ENCODE measurements at regions not wholly inside any gene's neighbourhood (a gene's known extent, or its start where the extent isn't known, plus 50 kb on each side); places are given as distances from the start of the nearest gene placed in this dataset.

DNA sequence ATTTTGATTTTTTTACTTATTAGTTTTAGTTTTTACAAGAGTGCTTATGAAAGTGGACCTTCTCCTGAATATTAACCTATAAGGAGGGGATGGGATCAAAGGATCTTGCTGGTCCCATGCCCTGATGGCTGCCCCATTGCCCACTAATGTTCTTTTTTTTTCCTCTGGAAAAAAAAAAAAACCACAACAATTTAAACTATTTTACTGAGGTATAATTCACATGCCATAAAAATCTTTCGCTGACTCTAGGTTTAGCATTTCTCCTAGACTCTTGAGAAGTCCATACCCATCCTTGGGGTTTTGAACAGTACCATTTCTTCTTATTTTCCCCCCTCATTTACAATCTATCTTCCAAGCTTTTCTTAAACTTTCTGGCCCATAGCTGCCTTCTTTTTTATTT is 481.8 kb downstream of the TFEC start:
- no peak for DNase-seq

DNA sequence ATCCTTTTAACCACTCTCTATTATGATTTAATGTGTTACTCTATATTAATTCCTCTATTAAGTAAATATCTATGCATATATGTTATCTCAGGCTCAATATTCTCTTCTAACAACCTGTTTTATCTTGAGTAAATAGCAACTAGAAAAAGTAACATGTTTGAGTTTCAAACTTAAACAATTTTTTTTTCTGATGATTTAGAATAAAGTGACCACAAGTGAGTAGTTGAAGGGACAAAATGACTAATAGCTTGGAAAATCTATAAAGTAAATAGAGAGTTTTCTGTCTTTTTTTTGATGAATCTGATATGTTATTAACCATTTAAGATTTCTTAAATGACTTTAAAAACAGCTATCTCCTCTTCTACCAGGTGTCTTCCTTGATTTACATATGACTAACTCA is 483.8 kb downstream of the TFEC start:
- no peak for DNase-seq

DNA sequence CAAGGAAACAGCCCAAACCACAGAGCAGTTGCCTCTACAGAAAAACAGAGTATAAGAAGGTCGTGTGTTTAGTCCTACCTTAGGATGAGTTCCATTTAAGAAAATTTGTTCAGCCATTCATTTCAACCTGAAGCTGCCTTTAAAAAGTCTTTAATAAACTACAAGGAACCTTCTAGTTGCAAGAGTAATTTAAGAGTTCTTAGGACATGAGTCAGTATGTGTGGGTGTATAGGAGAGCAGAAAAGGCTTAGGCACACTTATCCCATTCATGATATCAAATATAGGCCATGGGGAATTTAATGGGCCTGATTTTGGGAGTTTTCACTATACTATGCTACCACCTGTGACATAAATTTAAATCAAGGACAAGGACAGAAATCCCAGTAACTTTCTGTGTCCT is 496.8 kb downstream of the TFEC start:
- no peak for DNase-seq

DNA sequence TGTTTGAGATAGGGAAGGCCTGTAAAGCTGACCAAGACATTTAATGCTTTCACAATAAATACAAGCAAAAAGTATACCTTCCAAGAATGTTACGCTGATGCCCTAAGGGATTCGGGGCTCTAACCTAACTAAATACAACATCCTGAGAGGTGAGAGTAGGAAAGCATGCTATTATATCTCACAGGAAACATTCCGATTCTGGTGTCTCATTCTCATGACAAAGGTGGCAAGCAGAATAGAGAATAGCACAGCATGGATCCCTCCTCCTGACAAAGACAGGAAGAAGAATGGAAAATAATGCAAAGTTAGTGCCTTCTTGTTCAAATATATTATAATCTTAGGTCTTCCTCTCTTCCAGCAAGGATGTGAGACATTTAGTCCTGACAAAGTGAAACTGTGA is 504.3 kb downstream of the TFEC start:
- no peak for DNase-seq

DNA sequence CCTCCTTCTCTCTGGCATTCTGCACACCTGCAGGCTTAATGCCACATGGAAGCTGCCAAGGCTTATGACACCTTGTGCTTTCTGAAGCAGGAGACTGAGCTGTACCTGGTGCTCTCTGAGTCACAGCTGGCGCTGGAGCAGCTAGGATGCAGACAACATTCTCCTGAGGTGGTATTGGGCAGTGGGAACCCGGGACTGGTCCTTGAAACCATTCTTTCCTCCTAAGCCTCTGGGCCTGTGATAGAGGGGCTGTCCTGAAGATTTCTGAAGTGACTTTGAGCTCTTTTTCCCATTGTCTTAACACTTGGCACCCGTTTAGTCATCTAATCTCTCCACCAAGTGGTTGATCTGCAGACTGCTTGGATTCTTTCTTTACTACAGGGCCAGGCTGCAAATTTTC is 508.4 kb downstream of the TFEC start:
- no peak for DNase-seq

DNA sequence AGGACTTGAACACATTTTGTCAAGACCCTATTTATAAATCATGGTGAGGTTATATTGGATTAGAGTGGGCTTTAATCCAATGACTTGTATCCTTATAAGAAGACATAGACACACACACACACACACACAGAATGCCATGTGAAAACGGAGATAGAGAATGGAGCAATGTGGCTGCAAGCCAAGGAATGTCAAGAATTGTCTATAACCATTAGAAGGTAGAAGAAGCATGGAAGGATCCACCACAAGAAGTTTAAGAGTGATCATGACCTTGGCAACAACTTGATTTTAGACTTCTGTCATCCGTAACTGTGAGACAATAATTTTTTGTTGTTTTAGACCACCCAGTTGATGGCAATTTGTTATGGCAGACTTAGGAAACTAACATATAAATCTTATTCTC is 514.2 kb downstream of the TFEC start:
- no peak for DNase-seq

DNA sequence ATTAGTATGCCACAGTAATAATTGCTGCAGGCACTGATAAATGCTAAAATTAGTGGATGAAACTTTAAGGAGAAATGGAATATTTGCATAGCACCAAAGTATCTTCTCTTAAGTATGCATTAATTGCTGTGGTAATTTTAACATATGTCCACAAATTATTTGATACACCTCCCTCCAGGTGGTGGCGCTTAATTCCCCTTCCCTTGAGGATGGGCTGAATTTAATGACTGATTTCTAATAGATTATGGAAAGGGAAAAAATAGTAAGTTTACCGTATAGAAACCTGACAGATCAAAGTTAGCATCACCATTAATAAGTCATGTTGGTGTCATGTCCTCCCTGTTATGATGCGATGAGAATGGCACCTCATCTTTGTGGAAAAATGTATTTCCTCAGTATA is 519.2 kb downstream of the TFEC start:
- no peak for DNase-seq

DNA sequence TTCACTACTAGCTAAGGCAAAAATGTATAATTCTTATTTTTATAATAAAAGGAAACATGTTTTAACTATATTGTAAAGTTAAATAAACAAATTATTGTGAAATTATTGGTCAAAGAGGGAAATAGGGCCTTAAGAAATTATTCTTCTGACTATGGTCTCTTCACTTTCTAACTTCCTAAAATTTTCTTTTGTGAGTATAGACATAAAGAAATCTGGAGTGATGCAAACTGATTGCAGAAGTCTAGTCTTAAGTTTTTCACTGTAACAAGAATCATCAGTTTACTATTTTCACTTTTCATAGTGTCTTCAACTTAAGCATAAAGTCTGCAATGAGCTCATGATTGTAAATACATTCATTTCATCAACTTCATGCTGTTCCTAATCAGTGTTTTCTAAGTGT is 525.4 kb downstream of the TFEC start:
- DNase-seq, result no peak

DNA sequence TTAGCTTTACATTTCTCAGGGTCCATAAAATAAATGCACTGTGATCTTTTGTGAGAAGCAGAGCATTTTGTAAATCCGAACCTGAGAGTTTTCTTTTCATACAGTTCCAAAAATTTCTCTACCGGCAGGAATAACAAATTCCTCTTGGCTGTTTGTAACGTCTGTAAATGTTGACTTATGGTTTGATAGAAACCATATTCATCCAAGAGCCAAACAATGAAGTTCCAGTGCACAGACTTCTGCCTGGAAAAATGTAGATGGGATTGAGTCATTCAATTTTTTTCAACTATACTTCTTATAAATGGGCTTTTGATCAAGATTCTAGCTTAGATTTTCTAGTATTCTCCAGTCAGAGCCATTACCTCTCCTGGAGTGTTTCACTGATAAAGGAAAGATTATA is 530.6 kb downstream of the TFEC start:
- DNase-seq, result no peak

DNA sequence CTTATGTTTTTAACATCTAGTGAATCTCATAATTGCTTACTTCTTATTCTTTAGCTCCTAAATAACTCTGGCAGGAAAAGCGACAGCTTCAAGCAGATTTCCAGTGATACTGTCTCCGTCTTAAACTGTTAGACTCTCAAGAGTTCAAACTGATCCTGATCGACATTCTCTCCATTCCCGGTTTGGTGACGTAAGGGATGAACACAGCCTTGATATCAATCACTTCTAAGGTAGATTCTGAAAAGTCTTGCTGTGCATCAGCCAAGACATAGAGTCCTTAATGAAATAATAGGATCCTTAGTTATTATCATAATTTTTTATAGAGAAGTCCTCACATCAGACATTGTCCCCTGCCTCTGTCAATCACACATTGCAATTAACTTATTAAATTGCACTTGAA is 534.6 kb downstream of the TFEC start:
- no peak for DNase-seq

DNA sequence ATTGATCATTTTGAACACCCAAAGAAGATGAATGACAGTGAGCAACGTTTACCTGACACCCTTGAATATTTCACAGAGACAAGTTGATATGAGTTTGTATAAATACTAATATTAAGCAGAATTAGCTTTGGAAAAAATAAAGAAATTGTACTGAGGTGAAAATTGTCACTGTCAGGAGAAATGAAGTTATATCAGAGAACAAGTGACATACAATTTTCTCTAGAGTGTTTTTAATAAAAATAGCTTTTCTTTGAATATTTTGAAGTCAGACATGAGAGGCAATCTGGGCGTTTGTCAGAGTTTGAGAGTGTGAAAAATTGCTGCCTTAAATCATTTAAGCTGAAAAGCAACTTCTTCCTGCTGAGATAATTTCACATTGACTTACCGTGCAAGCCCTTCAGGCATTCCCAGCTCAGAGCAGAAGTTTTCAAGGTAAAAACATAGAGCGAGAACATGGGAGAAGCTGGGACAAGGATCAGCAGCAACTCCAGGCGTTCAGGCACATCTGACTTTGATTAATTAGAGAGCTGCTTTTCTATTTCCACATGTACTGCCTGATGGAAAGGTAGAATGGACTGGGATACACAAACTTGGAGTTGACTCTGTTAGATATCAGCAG is 535.9 kb downstream of the TFEC start:
- DNase-seq, result no peak

DNA sequence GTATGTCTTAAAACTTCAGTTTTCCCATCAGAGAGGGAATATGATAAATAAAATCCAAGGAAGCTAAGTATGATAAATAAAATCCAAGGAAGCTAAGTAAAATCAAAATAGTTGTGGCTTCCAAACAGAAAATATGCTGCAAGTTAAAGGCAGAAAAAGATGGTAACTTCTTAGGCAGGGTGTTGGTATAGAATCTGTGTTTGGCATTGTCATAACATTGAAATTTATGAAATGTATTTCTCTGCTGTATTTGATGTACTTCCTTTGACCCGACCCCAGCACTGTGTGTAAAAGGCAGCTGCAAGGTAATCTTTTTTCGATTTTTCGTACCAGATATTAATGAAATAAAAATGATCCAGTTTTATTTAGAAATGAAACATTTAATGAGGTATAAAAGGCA is 537.2 kb downstream of the TFEC start:
- DNase-seq, result no peak

DNA sequence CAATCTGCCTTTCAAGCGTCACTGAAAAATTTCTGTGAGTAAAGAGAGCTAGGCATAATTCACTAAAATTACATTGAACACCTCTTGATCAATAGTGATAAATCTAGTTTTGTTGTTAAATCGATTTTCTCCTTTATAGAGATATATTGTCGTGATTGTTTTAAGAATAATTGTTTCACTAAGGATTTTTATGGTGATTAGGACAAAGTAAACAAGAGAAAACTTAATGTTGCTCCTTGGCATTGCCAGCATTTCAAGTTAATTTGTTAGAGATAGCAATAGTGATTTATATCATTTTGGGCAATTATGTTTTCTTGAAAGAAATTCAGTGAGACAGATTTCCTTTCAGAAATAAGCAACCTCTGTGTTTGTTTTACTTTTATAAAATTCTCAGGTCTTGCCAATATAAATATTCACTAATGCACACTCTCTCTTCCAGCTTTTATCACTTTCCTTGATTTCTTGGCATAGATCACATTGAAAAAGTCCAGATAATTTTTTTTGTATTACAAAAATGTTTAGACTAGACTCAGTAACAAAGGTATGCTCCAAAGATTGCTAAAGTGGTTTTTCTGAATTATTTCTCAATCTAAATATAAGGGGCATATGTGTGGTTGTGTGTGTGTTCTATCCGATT is 538.7 kb downstream of the TFEC start:
- DNase-seq, result no peak

DNA sequence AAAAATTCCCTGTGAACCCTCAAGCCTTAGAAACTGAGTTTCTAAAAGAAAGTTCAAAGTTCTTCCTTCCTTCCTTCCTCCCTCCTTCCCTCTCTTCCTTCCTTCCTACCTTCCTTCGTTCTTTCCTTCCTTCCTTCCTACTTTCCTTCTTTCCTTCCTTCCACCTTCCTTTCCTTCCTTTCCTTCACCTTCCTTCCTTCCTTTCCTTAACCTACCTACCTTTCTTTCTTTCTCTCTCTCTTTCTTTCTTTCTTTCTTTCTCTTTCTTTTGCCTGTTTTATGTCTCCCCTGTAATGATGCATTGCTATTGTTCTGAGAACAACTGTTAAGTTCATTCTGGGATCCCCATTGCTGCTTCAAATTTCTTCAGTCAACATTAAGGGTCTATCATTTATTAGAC is 551.1 kb downstream of the TFEC start:
- DNase-seq, result no peak

DNA sequence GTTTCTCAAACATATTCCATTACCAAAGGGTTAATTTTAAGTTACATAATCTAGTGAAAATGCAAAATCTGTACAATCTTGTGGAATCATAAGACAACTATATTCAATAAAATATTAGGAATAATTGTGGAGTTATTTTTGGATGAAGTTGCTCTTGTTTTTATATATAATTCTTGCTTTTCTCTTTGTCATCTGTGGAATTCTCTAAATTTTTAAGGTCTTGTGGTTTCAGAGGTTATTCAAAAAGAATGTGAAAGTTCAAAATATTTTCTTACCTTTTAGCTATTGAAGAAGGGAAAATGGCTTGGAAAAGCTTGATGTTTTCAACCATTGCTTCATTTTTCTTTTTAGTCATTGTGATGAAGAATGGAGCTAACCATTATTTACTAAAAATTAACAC is 552.1 kb downstream of the TFEC start:
- DNase-seq, result no peak

DNA sequence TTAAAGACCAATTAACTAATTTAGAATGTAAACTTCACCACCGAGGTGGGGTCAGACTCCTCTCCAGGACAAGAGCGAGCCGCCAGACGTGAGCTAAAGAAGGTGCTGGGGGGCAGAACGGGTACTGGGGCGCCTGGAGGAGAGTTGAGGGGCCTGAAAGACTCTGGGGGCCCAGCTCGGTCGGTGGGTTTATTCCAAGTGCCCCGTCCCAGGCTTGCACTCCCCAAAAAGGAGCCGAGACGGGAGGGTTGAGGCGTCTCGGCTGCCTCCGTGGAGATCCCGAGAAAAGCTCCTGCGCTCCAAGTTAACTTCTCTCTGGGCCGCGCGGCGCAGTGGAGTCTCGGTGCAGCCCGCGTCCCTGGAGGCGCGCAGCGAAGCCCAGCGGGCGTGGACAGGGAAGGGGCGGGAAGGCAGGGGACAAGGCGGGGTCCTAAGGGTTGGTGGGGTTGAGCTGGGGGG is 553.3 kb downstream of the TFEC start:
- no peak for DNase-seq

DNA sequence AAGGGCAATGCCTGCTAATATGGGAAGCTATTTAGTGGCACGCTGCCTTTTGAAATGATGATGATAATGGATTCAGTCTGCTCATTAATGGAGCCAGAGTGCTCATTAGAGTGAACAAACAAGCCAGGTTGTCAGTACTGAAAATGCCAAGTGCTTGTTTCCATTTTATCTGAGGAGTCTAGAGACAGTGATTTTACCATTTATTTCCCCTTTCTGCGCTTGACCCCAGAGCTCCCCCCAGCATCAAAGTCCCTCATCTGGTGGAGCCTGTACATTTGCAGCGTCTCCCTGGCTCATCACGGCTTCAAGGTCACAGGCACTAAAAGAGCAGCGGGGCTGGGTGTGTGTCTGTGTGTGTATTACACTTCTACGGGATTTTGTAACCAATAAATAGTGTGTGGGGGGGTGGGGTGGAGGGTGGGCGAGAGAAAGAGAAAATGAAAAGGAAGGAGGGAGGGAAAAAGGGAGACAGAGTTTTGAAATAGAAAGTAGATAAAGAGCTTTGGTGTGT is 553.8 kb downstream of the TFEC start:
- no peak for DNase-seq

DNA sequence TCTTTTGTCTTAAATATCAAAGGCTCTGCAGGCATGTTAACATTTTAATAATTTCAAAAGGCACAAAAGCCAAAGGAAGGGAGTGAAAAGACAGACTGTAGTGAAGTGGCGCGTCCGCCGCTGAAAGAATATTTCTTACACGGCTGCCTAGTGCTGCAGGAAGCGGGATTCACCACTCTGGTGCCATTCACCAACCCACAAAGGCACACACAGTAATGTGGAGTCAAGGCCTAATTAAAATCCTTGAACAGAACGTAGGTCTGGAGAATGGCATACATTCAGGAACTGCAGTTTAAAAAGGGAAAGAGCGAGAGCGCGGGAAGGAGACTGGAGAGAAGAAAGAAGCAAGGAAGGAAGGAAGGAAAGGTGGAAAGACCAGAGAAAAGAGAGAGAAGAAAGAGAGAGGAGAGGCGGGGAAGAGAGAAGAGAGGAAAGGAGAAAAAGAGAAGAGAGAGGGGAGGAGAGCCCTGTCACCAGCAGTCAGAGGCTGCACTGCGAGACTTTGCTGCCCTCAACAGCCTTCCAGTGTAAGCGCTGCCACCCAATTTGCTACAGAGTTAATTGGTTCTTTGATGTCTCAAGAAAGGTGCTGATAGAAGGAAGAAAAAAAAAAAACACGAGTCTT is 554.0 kb downstream of the MDFIC start:
- peak; percentile 12 for DNase-seq

DNA sequence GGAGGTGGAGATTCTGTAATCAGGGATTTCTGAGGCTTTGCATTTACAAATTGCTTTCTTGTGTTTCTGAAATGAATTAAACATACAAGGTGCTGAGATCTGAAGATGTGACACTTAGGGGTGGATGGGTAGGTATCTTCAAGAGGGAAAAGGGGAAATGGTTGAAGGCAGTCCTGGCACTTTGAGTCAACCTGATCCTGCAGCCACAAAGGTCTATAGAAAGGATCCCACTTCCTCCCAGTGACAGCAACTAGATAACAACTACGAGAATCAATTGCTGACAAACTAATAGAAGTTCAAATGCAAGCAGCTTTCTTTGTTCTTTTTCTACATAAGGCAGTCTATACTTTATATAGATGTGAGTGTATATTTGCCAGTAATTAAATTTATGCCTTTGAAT is 553.3 kb downstream of the MDFIC start:
- DNase-seq, result no peak

DNA sequence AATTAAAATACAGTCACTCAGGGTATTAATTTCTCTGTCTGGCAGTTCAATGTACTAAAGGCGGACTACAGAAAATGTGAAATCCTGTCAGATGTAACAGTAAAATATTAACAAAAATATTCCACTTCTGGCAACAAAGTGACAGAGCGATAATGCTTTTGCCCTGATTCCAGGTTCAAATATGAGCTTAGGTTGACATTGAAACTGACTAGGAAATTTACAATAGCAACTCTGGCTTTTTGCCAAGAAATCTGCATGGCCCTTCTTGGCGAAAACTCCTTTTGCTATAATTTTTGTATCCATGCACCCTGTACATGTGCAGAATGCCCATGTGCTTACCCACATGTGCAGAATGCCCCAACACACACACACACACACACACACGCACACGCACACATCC is 552.2 kb downstream of the MDFIC start:
- DNase-seq, result no peak

DNA sequence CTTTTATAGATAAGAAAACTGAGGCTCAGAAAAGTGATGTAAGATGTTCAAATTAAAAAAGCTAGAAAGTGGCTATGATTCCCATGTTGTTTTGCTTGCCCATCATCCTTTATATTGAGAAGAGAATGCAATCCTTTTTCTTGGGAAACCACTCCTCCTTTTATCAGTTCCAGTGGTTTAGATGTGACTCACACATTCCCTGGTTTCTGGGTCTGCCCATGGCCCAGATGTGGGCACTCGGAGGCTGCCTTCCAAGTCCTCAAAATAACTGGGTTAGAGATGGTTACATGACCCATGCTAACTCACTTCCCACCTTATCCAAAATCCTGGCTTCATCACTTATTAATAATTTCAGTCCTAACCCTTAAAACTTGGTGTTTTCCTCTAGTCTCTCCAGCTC is 550.0 kb downstream of the MDFIC start:
- no peak for DNase-seq

DNA sequence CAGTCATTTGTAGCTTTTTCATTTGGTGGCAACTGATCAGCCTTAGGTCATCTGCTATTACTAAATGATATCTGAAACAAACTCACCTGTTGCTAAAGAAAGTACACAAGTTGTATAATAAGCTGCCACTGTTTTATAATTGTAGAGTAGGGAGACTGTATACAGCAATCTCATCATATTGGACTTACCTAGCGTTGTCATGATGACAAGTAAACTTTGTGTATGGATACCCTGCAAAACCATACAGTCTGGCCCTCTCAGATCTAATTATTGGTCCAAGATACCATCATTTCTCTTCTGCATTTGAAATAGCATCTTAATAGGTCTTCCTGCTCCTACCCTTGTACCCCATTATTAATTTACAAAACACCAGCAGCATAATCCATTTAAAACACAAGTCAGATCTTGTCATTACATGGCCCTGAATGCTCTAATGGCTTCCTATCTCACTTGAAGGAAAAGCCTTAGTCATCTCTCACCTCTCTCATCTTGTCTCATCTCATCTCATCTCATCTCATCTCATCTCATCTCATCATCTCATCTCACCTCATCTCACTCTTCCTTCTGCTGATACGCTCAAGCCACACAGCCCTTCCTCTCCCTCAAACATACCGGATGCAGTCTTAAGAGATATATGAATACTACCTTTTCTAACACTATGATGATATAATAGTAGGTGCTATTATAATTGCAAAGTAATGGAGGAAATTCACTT is 540.6 kb downstream of the MDFIC start:
- DNase-seq, result no peak

DNA sequence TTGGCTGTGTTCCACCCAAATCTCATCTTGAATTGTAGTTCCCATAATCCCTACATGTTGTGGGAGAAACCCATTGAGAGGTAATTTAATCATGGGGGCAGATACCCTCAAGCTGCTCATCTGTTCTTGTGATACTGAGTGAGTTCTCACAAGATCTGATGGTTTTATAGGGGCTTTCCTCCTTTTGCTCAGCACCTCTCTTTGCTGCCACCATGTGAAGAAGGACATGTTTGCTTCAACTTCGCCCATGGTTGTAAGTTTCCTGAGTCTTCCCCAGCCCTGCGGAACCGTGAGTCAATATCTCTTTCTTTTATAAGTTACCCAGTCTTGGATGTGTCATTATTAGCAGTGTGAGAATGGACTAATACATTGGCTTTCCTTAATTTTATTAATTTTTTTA is 527.8 kb downstream of the MDFIC start:
- DNase-seq, result no peak

DNA sequence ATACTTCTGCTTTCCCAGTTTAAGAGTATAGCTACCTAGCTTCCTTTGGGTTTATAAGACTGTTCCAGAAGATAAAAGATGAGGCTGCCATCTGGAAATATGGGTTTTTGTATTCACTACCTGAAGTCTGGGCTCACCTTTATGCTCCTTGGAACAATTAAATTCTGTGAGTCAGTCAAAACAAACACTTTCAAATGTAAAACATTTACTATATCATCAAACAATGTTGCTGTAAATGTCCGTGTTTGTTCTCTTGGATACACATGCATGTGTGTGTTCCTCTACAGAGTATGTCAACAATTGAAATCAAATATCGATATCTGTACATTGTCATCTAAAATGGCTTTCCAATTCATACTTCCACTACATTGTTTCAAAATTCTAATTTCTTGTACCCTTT is 525.6 kb downstream of the MDFIC start:
- no peak for DNase-seq
